ENCODE measurements at regions not wholly inside any gene's neighbourhood (a gene's known extent, or its start where the extent isn't known, plus 50 kb on each side); places are given as distances from the start of the nearest gene placed in this dataset.

DNA sequence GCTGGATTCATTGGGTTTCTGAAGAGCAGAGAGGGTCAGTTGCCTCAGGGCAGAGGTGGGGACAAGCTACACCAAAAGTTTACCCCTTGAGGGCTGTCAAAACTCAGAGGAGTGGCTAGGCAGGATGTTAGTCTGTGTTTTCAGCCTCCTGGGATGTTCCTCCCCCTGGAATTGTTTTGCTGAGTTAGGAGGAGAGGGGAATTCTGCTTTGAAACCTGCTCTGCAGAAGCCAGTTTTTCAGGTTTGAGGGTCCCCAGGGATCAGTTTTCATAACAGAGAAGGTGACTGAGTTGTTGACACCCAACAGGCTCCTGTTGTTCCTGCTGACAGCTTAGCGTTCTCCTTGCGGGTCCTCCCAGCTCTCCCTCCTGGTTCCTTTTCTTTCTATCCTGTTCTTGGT lies 121.9 kb upstream of the TMTC4 start:
- Mint-ChIP-seq H3K4me3 (no peak overlapping the region), H3K9me3 (peaks cover 52% of the 10 kb centered on the region), H3K4me1 (peaks cover 9% of the 10 kb centered on the region), H3K27me3 (ENCODE audit: insufficient read depth, low read depth, poor library complexity) (no peaks in the 10 kb centered on the region), H3K36me3 (ENCODE audit: low read depth) (peaks cover 26% of the 10 kb centered on the region), H3K27ac (no peak overlapping the region)
- Histone ChIP-seq H3K27me3 (ENCODE audit: insufficient read depth) (no peaks in the 10 kb centered on the region), H2AFZ (no peak overlapping the region), H3K36me3 (ENCODE audit: insufficient read depth) (no peaks in the 10 kb centered on the region), H3K4me2 (no peak overlapping the region), H3K79me2 (replicated peaks; ENCODE audit: insufficient read depth) (no peaks in the 10 kb centered on the region), H3K4me3 (no peak overlapping the region), H3K27ac (ENCODE audit: low read depth) (no peak overlapping the region), H3F3A (replicated peaks; ENCODE audit: low read depth) (no peaks in the 10 kb centered on the region), H3K4me1 (ENCODE audit: insufficient read depth) (no peaks in the 10 kb centered on the region; the same call in 1 of the 2 replicates), H3K9me2 (ENCODE audit: insufficient read depth) (no peaks in the 10 kb centered on the region), H4K20me1 (replicated peaks; ENCODE audit: insufficient read depth) (no peaks in the 10 kb centered on the region)
- TF ChIP-seq ZNF114 (CRISPR knock-in tag; IDR thresholded peaks at IDR 0.05) = no peak
- ATAC-seq (no peak), DNase-seq (ENCODE audit: low spot score) (no peak)

DNA sequence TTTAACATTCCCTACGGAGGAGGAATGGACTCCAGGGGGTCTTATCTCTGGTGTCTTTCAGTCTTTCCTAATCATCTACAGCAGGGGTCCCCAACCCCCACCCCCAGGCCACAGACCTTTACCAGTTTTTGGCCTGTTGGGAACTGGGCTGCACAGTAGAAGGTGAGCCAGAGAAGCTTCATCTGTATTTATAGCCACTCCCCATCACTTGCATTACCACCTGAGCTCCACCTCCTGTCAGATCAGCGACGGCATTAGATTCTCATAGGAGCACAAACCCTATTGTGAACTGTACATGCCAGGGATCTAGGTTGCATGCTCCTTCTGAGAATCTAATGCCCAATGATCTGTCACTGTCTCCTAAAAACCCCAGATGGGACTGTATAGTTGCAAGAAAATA lies 120.0 kb upstream of the TMTC4 start:
- ATAC-seq = no peak
- H3K4me1 Mint-ChIP-seq = no peaks in the 10 kb centered on the region; the same call in 2 of the 3 replicates
- Histone ChIP-seq H3K4me3 (no peak overlapping the region), H3K4me1 (ENCODE audit: insufficient read depth) (no peaks in the 10 kb centered on the region), H3K4me2 (no peak overlapping the region), H2AFZ (no peak overlapping the region), H3F3A (replicated peaks; ENCODE audit: low read depth) (no peaks in the 10 kb centered on the region), H3K36me3 (ENCODE audit: insufficient read depth) (no peaks in the 10 kb centered on the region), H3K9me2 (ENCODE audit: insufficient read depth) (no peaks in the 10 kb centered on the region), H3K27ac (ENCODE audit: low read depth) (no peak overlapping the region), H3K27me3 (ENCODE audit: insufficient read depth) (no peaks in the 10 kb centered on the region), H4K20me1 (replicated peaks; ENCODE audit: insufficient read depth) (no peaks in the 10 kb centered on the region), H3K79me2 (replicated peaks; ENCODE audit: insufficient read depth) (no peaks in the 10 kb centered on the region)
- DNase-seq (ENCODE audit: low spot score) = no peak
- H3K36me3 Mint-ChIP-seq (ENCODE audit: low read depth) = peaks cover 26% of the 10 kb centered on the region
- H3K27me3 Mint-ChIP-seq (ENCODE audit: insufficient read depth, low read depth, poor library complexity) = no peaks in the 10 kb centered on the region
- H3K4me3 Mint-ChIP-seq = no peak overlapping the region
- H3K9me3 Mint-ChIP-seq = peaks cover 54% of the 10 kb centered on the region
- H3K27ac Mint-ChIP-seq = no peak overlapping the region
- TF ChIP-seq EZH2phosphoT487 (IDR thresholded peaks at IDR 0.05; ENCODE audit: unreplicated experiment) (no peak), CREB1 (CRISPR knock-in tag; IDR thresholded peaks at IDR 0.05; ENCODE audit: low read depth) (no peak), POLR2AphosphoS5 (IDR thresholded peaks at IDR 0.05; ENCODE audit: low read depth) (no peak), EZH2 (IDR thresholded peaks at IDR 0.05; ENCODE audit: low read depth, unreplicated experiment) (no peak), STAT1 (IDR thresholded peaks at IDR 0.05; ENCODE audit: unreplicated experiment) (no peak)
- TF ChIP-seq, protein P1, sequence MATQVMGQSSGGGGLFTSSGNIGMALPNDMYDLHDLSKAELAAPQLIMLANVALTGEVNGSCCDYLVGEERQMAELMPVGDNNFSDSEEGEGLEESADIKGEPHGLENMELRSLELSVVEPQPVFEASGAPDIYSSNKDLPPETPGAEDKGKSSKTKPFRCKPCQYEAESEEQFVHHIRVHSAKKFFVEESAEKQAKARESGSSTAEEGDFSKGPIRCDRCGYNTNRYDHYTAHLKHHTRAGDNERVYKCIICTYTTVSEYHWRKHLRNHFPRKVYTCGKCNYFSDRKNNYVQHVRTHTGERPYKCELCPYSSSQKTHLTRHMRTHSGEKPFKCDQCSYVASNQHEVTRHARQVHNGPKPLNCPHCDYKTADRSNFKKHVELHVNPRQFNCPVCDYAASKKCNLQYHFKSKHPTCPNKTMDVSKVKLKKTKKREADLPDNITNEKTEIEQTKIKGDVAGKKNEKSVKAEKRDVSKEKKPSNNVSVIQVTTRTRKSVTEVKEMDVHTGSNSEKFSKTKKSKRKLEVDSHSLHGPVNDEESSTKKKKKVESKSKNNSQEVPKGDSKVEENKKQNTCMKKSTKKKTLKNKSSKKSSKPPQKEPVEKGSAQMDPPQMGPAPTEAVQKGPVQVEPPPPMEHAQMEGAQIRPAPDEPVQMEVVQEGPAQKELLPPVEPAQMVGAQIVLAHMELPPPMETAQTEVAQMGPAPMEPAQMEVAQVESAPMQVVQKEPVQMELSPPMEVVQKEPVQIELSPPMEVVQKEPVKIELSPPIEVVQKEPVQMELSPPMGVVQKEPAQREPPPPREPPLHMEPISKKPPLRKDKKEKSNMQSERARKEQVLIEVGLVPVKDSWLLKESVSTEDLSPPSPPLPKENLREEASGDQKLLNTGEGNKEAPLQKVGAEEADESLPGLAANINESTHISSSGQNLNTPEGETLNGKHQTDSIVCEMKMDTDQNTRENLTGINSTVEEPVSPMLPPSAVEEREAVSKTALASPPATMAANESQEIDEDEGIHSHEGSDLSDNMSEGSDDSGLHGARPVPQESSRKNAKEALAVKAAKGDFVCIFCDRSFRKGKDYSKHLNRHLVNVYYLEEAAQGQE (IDR thresholded peaks at IDR 0.05; ENCODE audit: unreplicated experiment) = no peak
- TF ChIP-seq, protein P2, sequence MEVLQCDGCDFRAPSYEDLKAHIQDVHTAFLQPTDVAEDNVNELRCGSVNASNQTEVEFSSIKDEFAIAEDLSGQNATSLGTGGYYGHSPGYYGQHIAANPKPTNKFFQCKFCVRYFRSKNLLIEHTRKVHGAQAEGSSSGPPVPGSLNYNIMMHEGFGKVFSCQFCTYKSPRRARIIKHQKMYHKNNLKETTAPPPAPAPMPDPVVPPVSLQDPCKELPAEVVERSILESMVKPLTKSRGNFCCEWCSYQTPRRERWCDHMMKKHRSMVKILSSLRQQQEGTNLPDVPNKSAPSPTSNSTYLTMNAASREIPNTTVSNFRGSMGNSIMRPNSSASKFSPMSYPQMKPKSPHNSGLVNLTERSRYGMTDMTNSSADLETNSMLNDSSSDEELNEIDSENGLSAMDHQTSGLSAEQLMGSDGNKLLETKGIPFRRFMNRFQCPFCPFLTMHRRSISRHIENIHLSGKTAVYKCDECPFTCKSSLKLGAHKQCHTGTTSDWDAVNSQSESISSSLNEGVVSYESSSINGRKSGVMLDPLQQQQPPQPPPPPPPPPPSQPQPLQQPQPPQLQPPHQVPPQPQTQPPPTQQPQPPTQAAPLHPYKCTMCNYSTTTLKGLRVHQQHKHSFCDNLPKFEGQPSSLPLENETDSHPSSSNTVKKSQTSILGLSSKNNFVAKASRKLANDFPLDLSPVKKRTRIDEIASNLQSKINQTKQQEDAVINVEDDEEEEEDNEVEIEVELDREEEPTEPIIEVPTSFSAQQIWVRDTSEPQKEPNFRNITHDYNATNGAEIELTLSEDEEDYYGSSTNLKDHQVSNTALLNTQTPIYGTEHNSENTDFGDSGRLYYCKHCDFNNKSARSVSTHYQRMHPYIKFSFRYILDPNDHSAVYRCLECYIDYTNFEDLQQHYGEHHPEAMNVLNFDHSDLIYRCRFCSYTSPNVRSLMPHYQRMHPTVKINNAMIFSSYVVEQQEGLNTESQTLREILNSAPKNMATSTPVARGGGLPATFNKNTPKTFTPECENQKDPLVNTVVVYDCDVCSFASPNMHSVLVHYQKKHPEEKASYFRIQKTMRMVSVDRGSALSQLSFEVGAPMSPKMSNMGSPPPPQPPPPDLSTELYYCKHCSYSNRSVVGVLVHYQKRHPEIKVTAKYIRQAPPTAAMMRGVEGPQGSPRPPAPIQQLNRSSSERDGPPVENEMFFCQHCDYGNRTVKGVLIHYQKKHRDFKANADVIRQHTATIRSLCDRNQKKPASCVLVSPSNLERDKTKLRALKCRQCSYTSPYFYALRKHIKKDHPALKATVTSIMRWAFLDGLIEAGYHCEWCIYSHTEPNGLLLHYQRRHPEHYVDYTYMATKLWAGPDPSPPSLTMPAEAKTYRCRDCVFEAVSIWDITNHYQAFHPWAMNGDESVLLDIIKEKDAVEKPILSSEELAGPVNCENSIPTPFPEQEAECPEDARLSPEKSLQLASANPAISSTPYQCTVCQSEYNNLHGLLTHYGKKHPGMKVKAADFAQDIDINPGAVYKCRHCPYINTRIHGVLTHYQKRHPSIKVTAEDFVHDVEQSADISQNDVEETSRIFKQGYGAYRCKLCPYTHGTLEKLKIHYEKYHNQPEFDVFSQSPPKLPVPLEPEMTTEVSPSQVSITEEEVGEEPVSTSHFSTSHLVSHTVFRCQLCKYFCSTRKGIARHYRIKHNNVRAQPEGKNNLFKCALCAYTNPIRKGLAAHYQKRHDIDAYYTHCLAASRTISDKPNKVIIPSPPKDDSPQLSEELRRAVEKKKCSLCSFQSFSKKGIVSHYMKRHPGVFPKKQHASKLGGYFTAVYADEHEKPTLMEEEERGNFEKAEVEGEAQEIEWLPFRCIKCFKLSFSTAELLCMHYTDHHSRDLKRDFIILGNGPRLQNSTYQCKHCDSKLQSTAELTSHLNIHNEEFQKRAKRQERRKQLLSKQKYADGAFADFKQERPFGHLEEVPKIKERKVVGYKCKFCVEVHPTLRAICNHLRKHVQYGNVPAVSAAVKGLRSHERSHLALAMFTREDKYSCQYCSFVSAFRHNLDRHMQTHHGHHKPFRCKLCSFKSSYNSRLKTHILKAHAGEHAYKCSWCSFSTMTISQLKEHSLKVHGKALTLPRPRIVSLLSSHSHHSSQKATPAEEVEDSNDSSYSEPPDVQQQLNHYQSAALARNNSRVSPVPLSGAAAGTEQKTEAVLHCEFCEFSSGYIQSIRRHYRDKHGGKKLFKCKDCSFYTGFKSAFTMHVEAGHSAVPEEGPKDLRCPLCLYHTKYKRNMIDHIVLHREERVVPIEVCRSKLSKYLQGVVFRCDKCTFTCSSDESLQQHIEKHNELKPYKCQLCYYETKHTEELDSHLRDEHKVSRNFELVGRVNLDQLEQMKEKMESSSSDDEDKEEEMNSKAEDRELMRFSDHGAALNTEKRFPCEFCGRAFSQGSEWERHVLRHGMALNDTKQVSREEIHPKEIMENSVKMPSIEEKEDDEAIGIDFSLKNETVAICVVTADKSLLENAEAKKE (CRISPR knock-in tag; IDR thresholded peaks at IDR 0.05) = no peak
- TF ChIP-seq, protein P3, sequence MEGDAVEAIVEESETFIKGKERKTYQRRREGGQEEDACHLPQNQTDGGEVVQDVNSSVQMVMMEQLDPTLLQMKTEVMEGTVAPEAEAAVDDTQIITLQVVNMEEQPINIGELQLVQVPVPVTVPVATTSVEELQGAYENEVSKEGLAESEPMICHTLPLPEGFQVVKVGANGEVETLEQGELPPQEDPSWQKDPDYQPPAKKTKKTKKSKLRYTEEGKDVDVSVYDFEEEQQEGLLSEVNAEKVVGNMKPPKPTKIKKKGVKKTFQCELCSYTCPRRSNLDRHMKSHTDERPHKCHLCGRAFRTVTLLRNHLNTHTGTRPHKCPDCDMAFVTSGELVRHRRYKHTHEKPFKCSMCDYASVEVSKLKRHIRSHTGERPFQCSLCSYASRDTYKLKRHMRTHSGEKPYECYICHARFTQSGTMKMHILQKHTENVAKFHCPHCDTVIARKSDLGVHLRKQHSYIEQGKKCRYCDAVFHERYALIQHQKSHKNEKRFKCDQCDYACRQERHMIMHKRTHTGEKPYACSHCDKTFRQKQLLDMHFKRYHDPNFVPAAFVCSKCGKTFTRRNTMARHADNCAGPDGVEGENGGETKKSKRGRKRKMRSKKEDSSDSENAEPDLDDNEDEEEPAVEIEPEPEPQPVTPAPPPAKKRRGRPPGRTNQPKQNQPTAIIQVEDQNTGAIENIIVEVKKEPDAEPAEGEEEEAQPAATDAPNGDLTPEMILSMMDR (conservative IDR thresholded peaks at IDR 0.05; ENCODE audit: low read depth in 2 of 2) = no peak
- TF ChIP-seq, protein P4, sequence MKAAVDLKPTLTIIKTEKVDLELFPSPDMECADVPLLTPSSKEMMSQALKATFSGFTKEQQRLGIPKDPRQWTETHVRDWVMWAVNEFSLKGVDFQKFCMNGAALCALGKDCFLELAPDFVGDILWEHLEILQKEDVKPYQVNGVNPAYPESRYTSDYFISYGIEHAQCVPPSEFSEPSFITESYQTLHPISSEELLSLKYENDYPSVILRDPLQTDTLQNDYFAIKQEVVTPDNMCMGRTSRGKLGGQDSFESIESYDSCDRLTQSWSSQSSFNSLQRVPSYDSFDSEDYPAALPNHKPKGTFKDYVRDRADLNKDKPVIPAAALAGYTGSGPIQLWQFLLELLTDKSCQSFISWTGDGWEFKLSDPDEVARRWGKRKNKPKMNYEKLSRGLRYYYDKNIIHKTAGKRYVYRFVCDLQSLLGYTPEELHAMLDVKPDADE (IDR thresholded peaks at IDR 0.05) = no peak

All from GM23338 (cell line).